MM.1S (cell line): ENCODE measurements at regions not wholly inside any gene's neighbourhood (a gene's known extent, or its start where the extent isn't known, plus 50 kb on each side); places are given as distances from the start of the nearest gene placed in this dataset.

Experiments
- EZH2 ChIP-seq: fragments of 300-600 bp; sonication (generic); optimal IDR thresholded peaks from 2 replicates; pipeline ENCODE3; 2017; ENCODE audit warnings: low read depth, mild to moderate bottlenecking, antibody characterized with exemption, low read length, mixed read lengths
- TF ChIP-seq, protein P1 (sequence below): fragments of 300-600 bp; sonication (generic); IDR thresholded peaks from 2 replicates; pipeline ENCODE4 v1.5.1; 2016; ENCODE audit warnings: antibody characterized with exemption, low read length, mixed read lengths

GRCh38 chr6:119960036-119960435 lies 610.5 kb upstream of the MAN1A1 start:
- no peak for TF ChIP-seq EZH2
- TF ChIP-seq, protein P1, sequence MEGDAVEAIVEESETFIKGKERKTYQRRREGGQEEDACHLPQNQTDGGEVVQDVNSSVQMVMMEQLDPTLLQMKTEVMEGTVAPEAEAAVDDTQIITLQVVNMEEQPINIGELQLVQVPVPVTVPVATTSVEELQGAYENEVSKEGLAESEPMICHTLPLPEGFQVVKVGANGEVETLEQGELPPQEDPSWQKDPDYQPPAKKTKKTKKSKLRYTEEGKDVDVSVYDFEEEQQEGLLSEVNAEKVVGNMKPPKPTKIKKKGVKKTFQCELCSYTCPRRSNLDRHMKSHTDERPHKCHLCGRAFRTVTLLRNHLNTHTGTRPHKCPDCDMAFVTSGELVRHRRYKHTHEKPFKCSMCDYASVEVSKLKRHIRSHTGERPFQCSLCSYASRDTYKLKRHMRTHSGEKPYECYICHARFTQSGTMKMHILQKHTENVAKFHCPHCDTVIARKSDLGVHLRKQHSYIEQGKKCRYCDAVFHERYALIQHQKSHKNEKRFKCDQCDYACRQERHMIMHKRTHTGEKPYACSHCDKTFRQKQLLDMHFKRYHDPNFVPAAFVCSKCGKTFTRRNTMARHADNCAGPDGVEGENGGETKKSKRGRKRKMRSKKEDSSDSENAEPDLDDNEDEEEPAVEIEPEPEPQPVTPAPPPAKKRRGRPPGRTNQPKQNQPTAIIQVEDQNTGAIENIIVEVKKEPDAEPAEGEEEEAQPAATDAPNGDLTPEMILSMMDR, result no peak
